Heart left ventricle (tissue), 13 donors: ENCODE measurements at regions not wholly inside any gene's neighbourhood (a gene's known extent, or its start where the extent isn't known, plus 50 kb on each side); places are given as distances from the start of the nearest gene placed in this dataset.

Experiments used
- CTCF ChIP-seq, 12 donors: fragments of 200-600 bp; sonication (generic) in 4 of 12; IDR thresholded peaks; one replicate each; pipeline versions ENCODE4 v1.5.0 to v1.8.0; 2018 to 2022; ENCODE audit warnings: antibody characterized with exemption in 12 of 12, mild to moderate bottlenecking in 5 of 12
- POLR2A ChIP-seq, 2 donors: fragments of 450-650 bp; IDR thresholded peaks; one replicate each; pipeline ENCODE4 v1.6.1; 2017; ENCODE audit warnings: antibody characterized with exemption in 2 of 2, mild to moderate bottlenecking in 2 of 2, moderate library complexity in 2 of 2
- donor health status: ischemic (EF 13 %, LVEDD 7.1; RV severe dilation, severe dysfunction).
- donor health status: DM: no; HTN: yes; CAD: no.
- donor health status: DM: no; HTN: no; CAD: no.
- donor health status: ischemic (EF 25% LVEDD 6.9; RV normal size, moderate dysfunction).
- donor health status: ischemic (EF 25% LVEDD 5.7; RV mildly dilated, moderate dysfunction).
- donor health status: ischemic (EF 35%, LVEDD 5.7; RV mildly dilated, moderate dysfunction).
- donor health status: nonischemic (EF 11% LVEDD 7.7; RV severe dilation, severe dysfunction).
- donor health status: DM: yes; HTN: yes; CAD: no.
- donor health status: PGD.
- donor health status: ischemic (EF 29% LVEDD 5.4; RV normal size, mild dysfunction).
- donor health status: nonischemic (EF 23%, LVEDD 6.1; RV moderate dilation, normal function).

- no peak for TF ChIP-seq CTCF (IDR thresholded peaks at IDR 0.05)
- no peak for TF ChIP-seq POLR2A (IDR thresholded peaks at IDR 0.05)
Observed at GRCh38 chr1:199959775-199960110, 67.8 kb upstream of the NR5A2 start.
